Naive thymus-derived CD8-positive, alpha-beta T cell (primary cell): ENCODE measurements at regions not wholly inside any gene's neighbourhood (a gene's known extent, or its start where the extent isn't known, plus 50 kb on each side); places are given as distances from the start of the nearest gene placed in this dataset.
"Not testable (repeated sequence)": the region's sequence is repeated elsewhere in the genome, so short reads cannot be mapped to it uniquely, and the experiment has no call there.

Source experiments
- ATAC-seq, 2 donors: fragments of 150-1000 bp; cut with Tn5 transposase in 1 of 2; sonication (Bioruptor Pico), chemical (Tn5 transposase) in 1 of 2; 1 replicate in 1 of 2; 2 replicates in 1 of 2; pipeline ENCODE4 v1.10.0; 2021; ENCODE audit warnings: mild to moderate bottlenecking in 2 of 2, moderate library complexity in 2 of 2
- POLR2A ChIA-PET: fragments of 350-600 bp; sonication (Branson Sonifier 250); formaldehyde crosslinking; loops from one replicate; lab custom pipeline; 2021; ENCODE audit warnings: antibody characterized with exemption; lab: Charles Lee
- DNase-seq, 10 donors: peaks; one replicate each; pipeline versions ENCODE4 v3.0.0 to v3.0.0-alpha.2; 2020 to 2022
- H3K27ac Mint-ChIP-seq, 10 donors: one replicate each; pipeline ENCODE4 v1.8.0; 2020 to 2022; ENCODE audit warnings: mild to moderate bottlenecking in 10 of 10, mixed read lengths in 10 of 10, moderate library complexity in 4 of 10, inconsistent platforms in 1 of 10
- H3K27me3 Mint-ChIP-seq, 5 donors: one replicate each; pipeline ENCODE4 v1.8.0; 2021 to 2022; ENCODE audit warnings: mixed read lengths in 5 of 5
- H3K36me3 Mint-ChIP-seq, 3 donors: one replicate each; pipeline ENCODE4 v1.8.0; 2020 to 2022; ENCODE audit warnings: mixed read lengths in 3 of 3, mild to moderate bottlenecking in 2 of 3, inconsistent platforms in 1 of 3
- H3K4me1 Mint-ChIP-seq, 4 donors: one replicate each; pipeline ENCODE4 v1.8.0; 2021 to 2022; ENCODE audit warnings: mixed read lengths in 4 of 4
- H3K4me3 Mint-ChIP-seq, 10 donors: one replicate each; pipeline ENCODE4 v1.8.0; 2020 to 2022; ENCODE audit warnings: mild to moderate bottlenecking in 10 of 10, mixed read lengths in 10 of 10, moderate library complexity in 6 of 10, inconsistent platforms in 1 of 10
- H3K9me3 Mint-ChIP-seq, 9 donors: one replicate each; pipeline ENCODE4 v1.8.0; 2020 to 2022; ENCODE audit warnings: mixed read lengths in 9 of 9, mild to moderate bottlenecking in 3 of 9, inconsistent platforms in 1 of 9, moderate library complexity in 1 of 9

- no peak for ATAC-seq
- POLR2A ChIA-PET, result no interaction called here
Observed at GRCh38 chr3:27049792-27050191, 319.4 kb downstream of the NEK10 start.

GRCh38 chr3:27051527-27051926 is 317.7 kb downstream of the NEK10 start:
- H3K4me1 Mint-ChIP-seq, H3K27me3 Mint-ChIP-seq, ATAC-seq, H3K27ac Mint-ChIP-seq, H3K4me3 Mint-ChIP-seq, DNase-seq, POLR2A ChIA-PET, H3K36me3 Mint-ChIP-seq: not testable (repeated sequence)
- peaks cover 9 to 59% (median 29%) of the 10 kb centered on the region in 9 donors for H3K9me3 Mint-ChIP-seq

More at GRCh38 chr3:27049792-27050191, 319.4 kb downstream of the NEK10 start:
- Mint-ChIP-seq H3K27ac (no peak overlapping the region), H3K36me3 (peaks cover 0 to 7% (median 0%) of the 10 kb centered on the region in 3 donors), H3K4me1 (no peaks in the 10 kb centered on the region), H3K4me3 (no peak overlapping the region), H3K9me3 (peaks cover 9 to 47% (median 26%) of the 10 kb centered on the region in 9 donors), H3K27me3 (peaks cover 0 to 8% (median 0%) of the 10 kb centered on the region in 5 donors)
- no peak for DNase-seq

- no peaks in the 10 kb centered on the region for H3K4me1 Mint-ChIP-seq
- H3K36me3 Mint-ChIP-seq, result peaks cover 0 to 12% (median 0%) of the 10 kb centered on the region in 3 donors
- no peak overlapping the region for H3K27ac Mint-ChIP-seq
- H3K27me3 Mint-ChIP-seq, result peaks cover 2 to 11% (median 3%) of the 10 kb centered on the region in 5 donors
- H3K9me3 Mint-ChIP-seq, result peaks cover 8 to 57% (median 19%) of the 10 kb centered on the region in 9 donors
- DNase-seq, result no peak
- POLR2A ChIA-PET, result no interaction called here
- no peak overlapping the region for H3K4me3 Mint-ChIP-seq
- ATAC-seq, result no peak
Observed at GRCh38 chr3:27056326-27056725, 312.9 kb downstream of the NEK10 start.

- Mint-ChIP-seq H3K27me3 (peaks cover 2 to 11% (median 3%) of the 10 kb centered on the region in 5 donors), H3K36me3 (peaks cover 0 to 5% (median 0%) of the 10 kb centered on the region in 3 donors), H3K27ac (no peak overlapping the region), H3K4me3 (no peak overlapping the region), H3K9me3 (peaks cover 0 to 27% (median 5%) of the 10 kb centered on the region in 9 donors), H3K4me1 (no peaks in the 10 kb centered on the region)
- DNase-seq, result no peak
- POLR2A ChIA-PET, result no interaction called here
- ATAC-seq, result no peak
Observed at GRCh38 chr3:27059489-27059888, 309.7 kb downstream of the NEK10 start.
